ENCODE measurements at regions not wholly inside any gene's neighbourhood (a gene's known extent, or its start where the extent isn't known, plus 50 kb on each side); places are given as distances from the start of the nearest gene placed in this dataset.

GRCh38 chr12:84696908-84697540, 215.6 kb downstream of the SLC6A15 start:
- TF ChIP-seq CTCF (conservative IDR thresholded peaks at IDR 0.05) (no peak), ZFX (IDR thresholded peaks at IDR 0.05) (no peak)
